NCI-H2227 treated with DMSO at 0.1 percent for 48 hours (cell line): ENCODE measurements at regions not wholly inside any gene's neighbourhood (a gene's known extent, or its start where the extent isn't known, plus 50 kb on each side); places are given as distances from the start of the nearest gene placed in this dataset.

Experiments
- DNase-seq: peaks from one replicate; lab custom pipeline; 2025; lab: John Stamatoyannopoulos, UW

DNA sequence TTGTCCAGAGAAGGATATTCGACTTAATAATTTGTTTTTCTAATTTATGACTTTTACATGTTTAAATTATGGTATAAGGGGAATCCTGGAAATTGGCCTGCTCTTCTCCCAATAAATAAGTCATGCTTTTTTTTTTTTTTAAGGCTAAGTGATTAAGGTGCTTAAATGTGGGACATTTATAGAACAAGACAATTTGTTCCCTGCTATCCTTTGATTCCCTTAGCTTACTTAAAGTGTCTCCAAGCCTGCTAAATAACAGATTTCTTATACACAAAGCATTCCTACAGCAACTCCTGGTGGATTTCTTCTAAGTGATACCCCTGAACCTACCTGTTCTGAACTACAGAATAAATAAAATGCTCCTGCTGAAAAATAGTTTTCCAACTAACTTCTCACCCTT lies 233.0 kb upstream of the UGT8 start:
- DNase-seq, result no peak

DNA sequence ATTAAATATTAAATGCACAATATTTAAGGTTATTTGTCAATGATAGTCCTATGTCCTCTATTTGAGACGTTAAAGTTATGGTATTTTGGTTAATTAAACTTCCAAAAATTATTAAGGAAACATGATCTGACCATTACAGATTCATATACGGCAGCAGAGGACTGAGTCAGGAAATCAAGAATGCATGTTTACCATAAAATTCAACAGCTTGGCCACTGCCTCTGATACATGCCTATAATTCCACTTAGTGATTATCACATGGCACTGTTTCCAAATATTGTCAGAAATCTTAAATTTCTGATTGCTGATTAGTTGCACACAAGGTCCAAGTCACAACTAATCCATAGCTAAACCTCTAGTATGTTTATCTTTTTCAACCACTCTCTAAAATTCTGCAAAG lies 232.2 kb upstream of the UGT8 start:
- DNase-seq, result no peak

DNA sequence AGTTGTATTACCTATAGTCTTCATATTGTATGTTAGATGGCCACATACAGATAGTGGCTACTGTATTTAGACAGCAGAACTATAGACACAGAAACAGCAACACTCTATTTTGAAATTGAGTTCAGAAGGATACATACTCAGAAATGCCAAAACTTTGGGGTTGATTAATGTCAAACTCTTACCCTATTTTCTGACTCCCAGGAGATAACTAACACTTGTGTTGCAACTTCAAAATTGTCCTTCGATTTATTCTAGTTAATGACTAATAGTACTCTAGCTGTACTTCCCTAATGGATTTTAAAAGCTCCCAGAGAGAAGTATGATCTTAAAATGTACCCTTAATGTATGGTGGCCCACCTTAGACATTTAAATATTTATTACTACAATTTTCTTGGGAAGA lies 229.9 kb upstream of the UGT8 start:
- DNase-seq, result no peak

DNA sequence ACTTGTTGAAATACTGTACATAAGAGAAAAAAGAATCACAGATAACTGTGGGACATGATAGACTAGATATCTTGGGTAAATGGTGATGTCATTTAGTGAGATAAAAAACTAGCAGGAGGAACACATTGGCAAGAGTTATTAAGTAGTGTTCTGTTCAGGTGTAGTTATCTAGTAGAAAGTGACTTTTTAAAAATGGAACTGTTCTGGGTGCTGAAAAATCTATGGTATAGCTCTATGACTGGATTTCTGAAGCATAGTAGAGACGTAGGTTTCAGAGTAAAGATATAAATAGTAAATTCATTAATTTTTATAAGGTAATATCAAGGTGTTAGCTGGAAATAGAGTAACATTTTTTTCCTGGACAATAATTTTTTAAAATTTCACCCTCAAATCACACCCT lies 225.1 kb upstream of the UGT8 start:
- no peak for DNase-seq

DNA sequence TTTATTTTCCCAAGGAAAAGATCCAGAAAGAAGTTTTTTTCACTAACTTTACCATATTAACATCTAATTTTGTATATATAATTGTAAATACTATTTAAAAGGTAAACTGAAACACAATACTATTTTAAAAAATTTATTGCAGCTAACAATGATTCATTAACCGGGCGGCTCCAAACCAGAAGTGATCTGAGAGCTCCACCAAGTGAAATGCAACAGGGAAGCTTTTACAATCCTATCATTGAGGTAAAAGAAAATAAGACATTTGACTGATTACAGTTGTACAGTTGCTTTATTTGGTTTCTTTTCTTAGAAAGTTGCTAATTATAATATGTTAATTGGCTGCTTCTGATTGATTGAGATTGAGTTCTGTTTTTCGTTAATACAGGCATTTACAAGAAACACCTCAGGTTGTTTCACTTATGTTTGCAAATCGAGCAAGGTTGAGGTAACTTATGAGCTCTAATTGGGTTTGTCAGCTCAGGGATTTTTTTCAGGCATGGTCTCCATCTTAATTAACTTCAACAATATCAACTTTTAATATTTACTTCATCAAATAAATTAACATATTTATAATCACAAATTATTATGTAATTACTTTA lies 220.2 kb upstream of the UGT8 start:
- no peak for DNase-seq

DNA sequence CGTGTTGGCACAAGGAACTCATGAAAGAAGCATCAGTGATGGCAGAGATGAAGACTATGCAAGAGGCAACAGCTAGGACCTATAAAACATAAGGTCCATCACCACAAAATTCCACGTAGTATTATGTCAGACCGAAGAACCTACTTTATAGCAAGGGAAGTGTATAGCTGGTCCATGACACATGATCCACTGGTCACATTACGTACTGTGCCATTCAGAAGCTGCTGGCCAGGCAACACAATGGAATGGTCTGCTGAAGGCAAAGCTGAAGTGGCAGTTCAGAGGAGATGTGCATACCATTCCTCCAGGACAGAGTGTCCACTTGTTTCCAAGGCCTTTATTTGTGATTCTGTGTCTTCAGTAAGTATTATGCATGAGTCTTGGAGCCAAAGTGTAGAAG lies 215.5 kb upstream of the UGT8 start:
- DNase-seq, result no peak

DNA sequence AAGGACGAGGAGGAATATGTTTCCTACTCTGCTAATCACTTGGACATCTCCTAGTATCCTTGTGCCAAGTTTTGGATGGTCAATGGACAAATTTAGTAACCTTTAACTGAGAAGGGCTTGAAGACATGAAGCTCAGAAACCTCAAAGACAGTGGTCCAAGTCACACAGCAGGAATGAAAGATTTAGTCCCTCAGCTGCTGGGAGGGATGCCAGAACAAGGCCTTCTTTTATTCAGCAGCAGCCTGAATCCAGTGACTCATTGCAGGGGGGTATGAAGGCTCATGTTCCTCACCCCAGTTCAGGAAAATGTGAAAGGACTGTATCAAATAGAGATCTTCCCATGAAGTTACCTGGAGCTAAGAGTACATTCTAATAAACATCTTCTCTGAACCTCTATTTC lies 214.9 kb upstream of the UGT8 start:
- no peak for DNase-seq

DNA sequence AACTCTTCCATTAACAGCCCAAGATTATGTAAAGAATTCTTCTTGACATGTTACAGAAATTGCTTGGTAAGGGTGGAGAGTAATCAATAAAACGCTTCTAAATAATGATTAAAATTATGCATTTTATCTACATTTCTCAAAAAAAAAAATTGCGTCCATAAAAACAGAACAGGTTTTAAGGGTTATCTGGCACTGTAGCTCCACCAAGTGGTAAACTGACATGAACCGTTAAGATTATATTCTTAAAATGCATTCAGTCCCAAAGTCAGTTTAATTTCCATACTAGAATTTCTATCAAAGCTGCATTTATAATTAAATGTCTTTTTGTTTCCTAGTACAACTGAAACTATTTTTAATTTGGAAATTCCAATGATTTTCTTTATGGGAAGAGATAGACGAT lies 214.0 kb upstream of the UGT8 start:
- peak; percentile 13 for DNase-seq

DNA sequence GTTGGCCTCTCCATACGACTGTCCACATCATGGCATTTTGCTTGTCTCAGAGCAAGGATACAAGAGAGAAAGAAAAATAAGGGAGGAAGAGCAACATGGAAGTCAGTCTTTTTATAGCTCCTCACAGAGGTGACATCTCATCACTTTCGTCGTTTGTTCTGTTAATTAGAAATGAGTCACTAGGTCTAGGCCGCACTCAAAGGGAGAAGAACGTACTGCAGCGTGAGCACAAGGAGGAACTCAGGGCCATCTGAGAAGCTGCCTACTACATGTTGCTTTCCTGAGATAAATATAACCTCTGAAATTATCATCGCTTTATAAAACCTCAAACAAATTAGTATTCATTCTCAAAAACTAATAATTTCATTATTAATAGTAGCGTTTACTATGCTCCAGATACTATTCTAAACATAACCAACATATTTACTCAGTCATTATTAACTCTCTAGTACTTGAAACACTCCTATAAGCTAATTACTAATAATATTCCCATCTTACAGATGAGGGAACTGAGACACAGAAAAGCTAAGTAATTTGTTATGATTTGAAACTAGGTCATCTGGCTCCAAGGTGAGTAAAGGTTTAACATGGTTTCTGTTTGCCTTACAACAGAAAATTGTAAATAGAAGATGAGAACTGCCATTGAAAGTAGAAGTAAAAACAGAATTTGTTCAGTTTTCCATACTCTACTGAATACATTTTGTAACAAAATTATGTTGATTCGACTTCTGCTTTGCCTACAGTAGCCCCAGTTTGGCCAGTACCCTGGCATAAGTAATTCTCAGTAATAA lies 213.2 kb upstream of the UGT8 start:
- no peak for DNase-seq

DNA sequence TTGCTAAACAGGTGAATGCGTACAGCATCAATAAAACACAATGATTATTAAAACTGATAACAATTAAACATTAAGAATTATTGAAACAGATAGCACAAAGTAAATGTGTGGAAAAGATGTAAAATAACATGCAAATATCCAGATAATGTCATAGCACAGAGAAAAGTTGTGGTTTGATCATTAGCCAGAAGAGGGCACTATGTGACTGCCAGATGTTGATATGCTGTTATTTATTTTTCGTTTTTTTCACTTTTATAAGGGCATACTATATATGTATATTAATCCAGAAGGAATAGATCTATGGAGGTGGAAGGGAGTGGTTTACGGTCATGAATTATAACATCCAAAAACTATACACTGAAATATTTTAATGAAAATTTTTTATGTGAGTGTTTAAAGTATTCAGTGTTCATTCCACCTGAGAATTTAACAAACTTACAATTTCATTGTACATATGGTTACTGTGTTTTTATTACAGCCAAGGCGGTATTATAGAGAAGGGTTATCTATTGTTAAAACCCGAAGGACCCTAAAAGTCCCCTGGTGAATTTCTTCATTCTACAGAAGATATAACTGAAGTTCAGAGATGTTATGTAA lies 211.9 kb upstream of the UGT8 start:
- no peak for DNase-seq

DNA sequence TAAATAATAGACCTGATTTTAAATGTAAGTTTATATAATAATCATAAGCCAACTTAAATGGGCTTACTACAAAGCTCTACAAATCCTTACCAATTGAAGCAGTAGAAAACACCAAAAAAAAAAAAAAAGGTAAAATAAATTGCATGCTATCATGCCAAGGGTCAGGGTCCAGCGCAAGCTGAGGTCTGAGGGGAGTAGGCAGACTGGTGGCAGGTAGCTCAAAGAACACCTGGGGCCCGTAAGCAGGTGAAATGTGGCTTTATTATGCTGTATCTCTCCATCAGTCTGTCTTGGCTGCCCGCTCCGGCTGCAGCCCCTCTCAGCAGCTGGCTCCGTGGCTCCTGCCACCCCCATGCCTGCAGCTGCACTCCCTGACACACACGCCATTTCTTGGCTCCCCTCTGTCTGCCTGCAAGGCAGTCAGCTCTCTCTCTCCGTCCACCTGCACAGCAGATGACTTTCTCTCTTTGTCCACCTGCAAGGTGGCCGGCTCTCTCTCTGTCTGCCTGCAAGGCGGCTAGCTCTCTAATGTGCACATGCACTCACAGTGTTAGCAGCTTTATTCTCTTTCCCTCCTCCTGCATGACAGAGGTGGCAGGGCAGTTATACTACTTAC lies 209.4 kb upstream of the UGT8 start:
- DNase-seq, result no peak

DNA sequence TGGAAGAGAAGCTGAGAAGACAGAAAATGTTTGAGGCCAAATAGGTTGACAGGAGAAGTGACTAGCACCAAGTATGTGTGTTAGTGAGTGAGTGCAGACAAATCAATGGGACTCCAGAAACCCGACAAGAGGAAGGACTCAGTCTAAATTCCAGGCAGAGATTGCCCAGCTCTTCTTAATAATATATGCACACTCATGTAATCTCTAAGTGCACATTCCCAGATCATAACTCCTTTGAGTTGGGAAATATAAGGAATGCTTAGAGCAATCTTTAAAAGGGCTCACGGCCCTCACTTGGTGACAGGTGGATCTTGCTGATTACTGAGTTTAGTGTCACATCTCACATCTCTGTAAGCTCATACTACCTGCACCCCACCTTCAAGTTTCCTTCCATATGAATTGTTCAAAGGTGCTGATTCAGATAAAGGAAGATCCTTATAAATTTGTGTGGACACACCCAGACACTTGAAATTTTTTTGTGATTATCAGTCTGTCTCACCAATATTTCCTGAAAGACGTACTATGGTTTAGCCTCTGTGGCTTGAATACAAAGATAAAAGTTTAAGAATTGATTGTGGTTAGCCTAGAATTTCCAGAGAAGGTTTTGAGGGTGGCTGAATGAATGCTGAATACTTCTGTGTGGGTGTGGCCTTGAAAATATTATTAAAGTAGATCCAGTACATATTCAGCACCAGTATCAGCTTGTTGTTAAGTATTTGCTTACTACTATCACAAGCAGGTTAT lies 205.1 kb upstream of the UGT8 start:
- no peak for DNase-seq

DNA sequence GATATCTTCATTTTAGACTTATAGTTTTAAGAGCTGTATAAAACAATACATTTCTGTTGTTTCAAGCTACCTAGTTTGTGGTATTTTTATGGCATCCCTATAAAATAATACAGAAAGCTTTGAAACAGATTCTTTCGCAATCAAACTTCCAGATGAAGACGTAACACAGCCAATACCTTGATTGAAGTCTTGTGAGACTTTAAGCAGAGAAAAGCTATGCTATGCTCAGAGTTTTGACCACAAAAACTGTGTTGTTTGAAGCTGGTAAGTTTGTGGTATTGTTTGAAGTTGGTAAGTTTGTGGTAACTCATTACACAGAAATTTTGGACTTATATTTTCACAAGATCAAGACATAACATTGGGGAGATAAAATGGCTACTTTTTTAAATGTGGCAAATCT lies 201.8 kb upstream of the UGT8 start:
- no peak for DNase-seq

DNA sequence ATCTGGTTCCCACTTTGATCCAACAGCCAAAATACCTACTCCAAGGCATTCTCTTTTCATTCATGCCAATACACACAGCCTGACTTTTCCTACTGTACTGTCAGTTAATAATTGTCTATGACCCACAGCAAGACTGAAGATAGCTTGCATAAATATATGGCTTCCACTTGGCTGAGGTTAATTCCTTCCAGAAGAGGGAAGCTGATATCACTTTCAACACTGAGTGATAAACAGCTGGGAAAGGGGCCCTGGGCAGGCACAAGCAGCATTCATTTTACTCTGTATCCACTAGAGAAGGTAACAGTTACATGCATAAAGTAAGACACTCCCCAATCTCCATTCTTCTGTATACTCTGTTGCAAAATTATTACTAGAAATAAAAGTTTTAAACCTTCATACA lies 200.2 kb upstream of the UGT8 start:
- no peak for DNase-seq

DNA sequence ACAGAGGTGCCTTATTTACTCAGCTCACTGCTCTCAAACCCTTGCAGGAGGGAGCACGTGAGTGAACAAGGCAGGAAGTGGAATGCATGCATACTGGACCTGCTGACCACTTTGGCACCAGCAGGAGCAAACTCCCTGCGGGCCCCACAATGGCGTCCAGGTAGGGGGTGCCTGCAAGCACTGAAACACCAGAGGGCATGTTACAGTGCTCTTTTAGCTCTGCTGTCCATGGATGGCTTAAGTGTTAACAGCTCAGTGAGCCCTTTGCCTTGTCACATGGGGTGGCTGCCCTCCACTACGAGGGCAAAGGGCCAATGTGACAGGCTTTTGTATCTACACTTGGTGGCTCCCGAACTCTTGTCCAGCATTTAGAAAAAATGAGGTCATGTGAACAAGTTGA lies 199.5 kb upstream of the UGT8 start:
- no peak for DNase-seq

DNA sequence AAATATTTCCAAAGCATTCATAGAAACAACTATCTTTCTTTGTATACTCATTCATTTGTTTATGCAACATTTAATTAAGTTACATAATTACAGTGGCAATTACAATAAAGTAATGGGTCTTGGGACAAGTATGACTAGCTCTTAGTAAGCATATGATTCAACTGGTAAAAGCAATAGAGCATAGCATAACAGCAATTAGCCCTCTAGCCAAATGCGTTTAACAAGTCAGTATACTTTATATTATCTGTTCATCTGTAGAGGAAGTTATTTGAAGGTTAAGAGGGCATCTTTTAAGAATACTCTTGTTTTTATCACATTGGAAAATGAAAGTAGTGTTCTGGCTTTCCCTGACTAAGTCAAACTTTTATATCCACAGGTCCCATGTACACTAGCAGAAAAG lies 198.1 kb upstream of the UGT8 start:
- no peak for DNase-seq

DNA sequence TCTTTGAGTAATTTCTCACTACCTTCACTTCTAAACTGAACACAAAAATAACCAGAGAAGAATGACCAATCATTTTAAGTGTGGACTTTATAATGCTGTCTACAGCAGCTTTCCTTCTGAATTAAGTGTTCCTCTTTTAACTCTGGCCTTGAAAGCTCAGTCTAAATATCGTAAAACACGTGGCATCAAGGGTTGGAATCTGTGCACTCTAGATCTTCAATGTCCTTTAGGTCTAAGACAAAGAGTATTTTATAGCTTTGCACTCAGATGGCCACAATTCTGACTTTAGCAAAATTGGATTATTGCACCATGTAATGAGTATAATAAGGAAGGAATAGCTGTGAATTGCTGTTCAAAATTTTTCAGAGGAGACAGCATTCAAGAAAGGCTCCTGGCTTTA lies 197.1 kb upstream of the UGT8 start:
- DNase-seq, result no peak

DNA sequence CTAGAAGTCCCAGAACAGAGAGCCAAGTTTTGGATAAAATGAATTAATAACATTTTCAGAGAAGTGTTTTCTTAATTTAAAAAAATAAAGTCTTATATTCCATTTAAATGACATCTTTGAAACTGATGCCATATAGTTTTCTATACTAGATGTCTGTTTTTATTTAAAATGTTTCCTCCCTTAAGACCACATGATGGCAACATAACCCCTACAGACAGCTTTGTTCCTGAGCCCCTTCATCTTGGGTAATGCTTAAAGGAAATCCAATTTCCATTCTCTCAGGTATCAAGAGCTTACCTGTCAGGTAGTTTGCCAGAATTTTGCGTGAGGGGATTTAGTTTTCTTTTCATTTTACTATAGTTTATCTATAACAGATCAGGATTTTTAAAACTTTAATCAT lies 181.4 kb upstream of the UGT8 start:
- DNase-seq, result no peak

DNA sequence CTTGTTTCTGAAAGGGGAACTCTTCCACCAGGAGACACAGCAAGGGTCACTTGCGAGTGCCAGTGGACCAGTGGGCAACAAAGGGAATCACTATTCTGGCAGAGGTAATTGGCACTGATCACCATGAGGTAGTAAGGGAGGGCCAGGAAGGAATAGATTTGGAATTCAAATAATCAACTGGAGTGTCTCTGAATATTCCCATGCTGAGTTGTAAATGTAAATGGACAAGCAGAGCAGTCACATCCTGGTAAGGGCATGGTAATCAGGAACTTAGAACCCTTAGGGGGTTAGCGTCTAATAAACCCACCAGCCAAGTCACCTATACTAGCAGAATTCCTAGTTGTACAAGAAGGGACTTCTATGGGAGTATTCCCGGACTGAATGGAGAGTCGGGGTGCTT lies 178.5 kb upstream of the UGT8 start:
- no peak for DNase-seq

DNA sequence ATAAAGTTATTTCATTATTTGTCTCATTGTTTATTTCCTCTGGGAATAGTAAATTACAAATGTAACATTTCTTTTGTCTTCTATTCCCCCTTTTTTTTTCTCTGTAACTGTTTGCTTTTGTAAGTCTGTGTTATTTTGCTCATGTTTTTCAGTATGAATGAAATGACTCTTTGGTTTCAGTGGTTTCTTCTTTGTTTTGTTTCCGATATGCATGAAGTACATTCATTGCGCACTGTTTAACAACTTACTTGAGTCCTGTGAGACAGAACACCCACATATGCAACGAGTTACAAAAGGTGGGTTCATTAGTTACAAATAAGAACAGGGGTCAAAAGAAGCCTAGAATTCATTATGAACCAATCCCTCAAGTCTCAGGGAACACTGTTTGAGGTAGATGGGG lies 175.0 kb upstream of the UGT8 start:
- DNase-seq, result no peak

DNA sequence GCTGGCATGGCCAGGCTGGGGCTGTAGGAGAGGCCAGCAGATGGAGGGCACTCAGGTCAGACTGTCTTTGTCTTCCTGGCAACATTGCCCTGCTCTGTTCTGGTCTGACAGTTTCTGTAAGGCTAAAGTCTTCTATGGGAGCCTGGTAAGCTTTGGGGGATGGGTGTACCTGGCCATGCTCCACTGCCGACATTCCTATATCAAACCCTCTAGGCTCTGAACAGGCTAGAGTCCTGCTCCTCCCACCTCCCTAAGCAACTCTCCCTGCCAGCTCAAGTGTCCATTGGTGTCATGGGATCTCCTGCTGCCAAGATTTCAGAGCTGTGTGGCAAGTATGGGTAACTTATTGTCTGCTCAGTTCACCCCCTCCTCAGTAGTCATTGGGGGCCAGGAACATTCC lies 163.5 kb upstream of the UGT8 start:
- no peak for DNase-seq

DNA sequence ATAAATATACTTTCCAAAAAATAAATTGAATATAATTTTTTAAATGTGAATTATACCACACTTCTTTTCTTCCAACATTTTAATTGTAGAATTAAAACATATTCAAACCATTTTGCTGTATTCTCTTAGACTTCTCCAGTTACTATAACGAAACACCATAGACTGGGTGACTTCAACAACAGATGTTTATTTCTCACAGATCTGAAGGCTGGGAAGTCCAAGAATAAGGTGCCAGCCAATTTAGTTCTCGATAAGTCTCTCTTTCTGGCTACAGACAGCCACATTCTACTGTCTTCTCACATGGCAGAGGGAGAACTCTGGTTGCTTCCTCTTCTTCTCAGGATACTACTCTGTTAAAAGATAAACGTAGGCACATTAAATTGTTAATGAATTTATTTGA lies 155.8 kb upstream of the UGT8 start:
- DNase-seq, result no peak

DNA sequence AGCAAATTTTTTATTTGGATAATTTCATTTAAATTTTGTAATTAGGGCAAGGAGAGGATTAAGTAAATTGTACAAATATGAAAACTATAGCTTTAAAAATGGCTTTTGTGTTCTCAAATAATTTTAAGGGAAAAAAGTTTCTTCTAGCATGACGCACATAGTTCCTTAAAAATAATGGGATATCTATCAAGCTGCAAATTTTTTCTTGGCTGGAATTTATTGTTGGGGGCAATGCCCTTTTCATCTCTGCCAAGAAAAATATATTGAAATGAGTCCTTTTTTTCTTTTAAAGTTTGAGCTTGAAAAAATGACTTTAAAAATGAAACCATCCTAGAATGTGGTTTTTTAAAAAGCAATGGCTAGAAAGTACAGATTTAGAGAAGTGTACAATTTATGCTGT lies 154.4 kb upstream of the UGT8 start:
- no peak for DNase-seq
